Sigmoid colon (tissue), 3 donors: ENCODE measurements at regions not wholly inside any gene's neighbourhood (a gene's known extent, or its start where the extent isn't known, plus 50 kb on each side); places are given as distances from the start of the nearest gene placed in this dataset.

ENCODE experiments used
- POLR2A ChIP-seq, 2 donors: fragments of 450-650 bp; IDR thresholded peaks; one replicate each; pipeline ENCODE4 v1.6.1; 2016; ENCODE audit warnings: antibody characterized with exemption in 2 of 2, mild to moderate bottlenecking in 2 of 2, moderate library complexity in 2 of 2
- TF ChIP-seq, protein P1 (sequence below), 4 experiments: fragments of 450-650 bp in 3 of 4; fragments of 200-600 bp in 1 of 4; IDR thresholded peaks; one replicate each; pipeline ENCODE4 v1.5.1; 2016 to 2019; ENCODE audit warnings: antibody characterized with exemption in 4 of 4, mild to moderate bottlenecking in 3 of 4, moderate library complexity in 2 of 4

- TF ChIP-seq POLR2A (IDR thresholded peaks at IDR 0.05), result no peak
- TF ChIP-seq, protein P1, sequence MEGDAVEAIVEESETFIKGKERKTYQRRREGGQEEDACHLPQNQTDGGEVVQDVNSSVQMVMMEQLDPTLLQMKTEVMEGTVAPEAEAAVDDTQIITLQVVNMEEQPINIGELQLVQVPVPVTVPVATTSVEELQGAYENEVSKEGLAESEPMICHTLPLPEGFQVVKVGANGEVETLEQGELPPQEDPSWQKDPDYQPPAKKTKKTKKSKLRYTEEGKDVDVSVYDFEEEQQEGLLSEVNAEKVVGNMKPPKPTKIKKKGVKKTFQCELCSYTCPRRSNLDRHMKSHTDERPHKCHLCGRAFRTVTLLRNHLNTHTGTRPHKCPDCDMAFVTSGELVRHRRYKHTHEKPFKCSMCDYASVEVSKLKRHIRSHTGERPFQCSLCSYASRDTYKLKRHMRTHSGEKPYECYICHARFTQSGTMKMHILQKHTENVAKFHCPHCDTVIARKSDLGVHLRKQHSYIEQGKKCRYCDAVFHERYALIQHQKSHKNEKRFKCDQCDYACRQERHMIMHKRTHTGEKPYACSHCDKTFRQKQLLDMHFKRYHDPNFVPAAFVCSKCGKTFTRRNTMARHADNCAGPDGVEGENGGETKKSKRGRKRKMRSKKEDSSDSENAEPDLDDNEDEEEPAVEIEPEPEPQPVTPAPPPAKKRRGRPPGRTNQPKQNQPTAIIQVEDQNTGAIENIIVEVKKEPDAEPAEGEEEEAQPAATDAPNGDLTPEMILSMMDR (IDR thresholded peaks at IDR 0.05), result no peak
These were observed 179.5 kb downstream of the ZNF621 start for GRCh38 chr3:40704224-40704623.
